ENCODE measurements at regions not wholly inside any gene's neighbourhood (a gene's known extent, or its start where the extent isn't known, plus 50 kb on each side); places are given as distances from the start of the nearest gene placed in this dataset.
"Not testable (repeated sequence)": the region's sequence is repeated elsewhere in the genome, so short reads cannot be mapped to it uniquely, and the experiment has no call there.

DNA sequence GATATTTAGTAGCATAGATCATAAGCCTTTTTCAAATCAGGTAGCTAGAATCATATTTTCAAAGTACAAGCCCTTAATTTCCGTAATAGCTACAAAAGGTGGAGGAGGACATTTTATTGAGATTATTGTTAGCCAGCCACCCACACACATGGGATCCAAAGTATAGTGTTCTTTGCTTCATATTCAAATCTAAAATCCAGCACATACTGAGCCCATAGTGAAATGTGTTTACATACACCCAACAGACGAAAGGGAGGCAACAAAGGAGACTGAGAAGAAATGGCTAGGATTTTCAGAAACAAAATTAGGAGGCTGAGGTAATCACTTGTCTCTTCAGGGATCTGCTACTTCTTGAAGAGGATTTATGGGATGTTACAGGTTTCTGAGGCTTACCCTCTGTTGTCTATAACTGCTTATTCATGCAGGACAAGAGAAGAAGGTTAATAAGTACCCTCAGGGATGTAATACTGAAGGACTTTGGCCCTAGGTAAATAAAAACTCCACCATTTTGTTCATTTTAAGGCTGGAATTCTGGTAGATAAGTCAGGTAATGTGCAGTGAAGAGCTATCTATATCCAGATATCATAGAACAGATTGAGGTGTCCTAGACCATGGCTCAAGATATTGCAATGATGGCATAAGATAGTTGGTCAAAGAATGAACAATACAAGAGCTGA, 182.1 kb downstream of the SPDYE17 start:
- DNase-seq: not testable (repeated sequence)

- DNase-seq: not testable (repeated sequence)
Measured at GRCh38 chr7:76839879-76840278, 192.3 kb downstream of the SPDYE17 start.

DNA sequence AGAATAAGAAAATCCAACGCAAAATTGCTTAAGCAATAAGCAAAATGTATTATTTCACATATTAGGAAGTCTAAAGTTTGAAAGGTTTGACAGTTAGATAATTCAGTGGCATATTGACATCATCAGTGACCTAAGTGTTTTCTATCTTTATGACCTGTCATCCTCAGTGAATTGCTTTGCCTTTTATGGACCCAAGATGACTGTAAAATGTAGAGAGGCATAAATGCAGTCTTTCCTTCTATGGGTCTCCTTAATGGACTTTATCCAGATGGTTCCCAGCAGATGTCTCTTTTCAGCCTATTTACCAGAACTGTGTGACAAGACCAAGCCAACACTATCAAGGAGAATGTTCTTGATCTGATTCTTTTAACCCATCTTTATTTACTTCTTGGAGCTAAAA, 192.9 kb downstream of the SPDYE17 start:
- DNase-seq: not testable (repeated sequence)

DNA sequence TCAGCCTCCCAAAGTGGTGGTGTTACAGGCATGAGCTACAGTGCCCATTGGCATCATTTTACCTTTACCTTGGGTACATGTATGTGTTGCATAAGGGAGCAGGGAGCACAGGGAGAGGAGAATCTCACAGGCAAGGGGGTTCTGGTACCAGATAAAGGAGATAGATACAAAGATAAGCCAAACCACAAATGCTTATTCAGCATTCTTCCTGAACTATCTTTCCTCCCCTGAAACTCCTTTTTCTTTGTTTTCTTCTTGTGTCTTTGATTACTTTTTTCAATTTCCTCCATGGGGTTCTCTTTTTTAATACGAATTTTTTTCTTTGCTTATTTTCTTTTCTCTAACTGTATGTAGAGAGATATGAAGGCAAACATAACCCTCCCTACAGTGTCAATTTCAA, 193.8 kb downstream of the SPDYE17 start:
- not testable (repeated sequence) for DNase-seq

DNA sequence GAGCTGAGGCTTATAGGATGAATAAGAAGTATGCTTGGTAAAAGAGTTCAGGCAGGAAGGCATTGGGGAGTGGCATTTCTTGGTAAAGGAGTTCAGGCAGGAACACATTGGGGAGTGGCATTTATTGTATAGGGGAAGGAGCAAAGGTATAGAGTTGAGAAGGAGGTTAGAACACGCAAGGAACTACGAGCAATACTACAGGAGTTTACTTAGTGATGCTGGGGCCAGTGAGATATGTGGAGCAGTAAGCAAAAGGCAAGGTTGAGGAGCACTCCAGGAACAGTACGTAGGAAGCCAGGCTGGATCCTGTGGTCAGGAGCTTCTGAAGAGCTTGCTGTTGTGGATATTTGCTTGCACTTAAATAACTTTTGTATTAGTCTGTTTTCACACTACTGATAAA, 202.2 kb upstream of the POMZP3 start:
- DNase-seq: not testable (repeated sequence)

- not testable (repeated sequence) for DNase-seq
Measured at GRCh38 chr7:76826181-76826580, 199.1 kb upstream of the POMZP3 start.

DNA sequence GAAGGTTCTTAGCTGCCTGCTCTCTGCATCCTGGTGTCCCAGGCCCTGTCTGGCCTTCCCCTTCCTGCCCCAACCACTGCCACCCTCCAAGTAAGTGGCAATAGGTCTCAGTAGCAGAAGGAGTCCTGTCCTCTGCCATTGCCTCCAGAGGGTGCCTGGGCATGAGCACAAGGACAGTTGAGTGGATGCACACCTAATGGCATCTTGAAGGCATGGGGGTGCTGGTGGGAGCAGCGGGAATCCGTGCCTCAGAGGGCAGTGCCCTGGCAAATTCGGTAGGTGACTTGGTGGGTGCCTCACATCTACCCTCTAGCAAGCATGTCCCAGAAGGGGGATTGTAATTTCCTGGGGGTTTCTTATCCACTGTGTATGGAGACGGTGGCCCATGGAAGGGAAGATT, 182.8 kb upstream of the POMZP3 start:
- DNase-seq: not testable (repeated sequence)

DNA sequence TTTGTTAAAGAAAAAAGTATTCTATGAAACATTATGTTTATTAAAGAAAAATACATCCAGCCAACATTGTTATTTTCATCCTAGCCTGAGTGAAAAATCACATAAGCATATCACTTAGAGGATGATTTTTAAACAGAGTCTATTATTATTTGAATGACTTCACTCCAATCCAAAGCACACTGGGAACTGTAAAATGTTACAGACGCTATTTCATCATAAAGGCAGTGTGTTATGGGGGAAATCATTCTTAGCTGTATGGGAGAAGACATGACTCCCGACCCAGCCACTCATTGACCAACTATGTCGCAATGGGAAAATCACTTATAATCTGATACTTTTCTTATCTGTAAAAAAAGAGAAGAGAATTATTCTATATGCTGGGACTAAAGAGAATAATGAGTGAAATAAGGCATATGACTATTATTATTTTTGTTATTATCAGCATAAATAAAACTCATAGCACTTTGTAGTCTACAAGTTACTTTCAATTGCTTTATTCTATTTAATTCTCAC, 180.6 kb upstream of the POMZP3 start:
- DNase-seq: not testable (repeated sequence)

DNA sequence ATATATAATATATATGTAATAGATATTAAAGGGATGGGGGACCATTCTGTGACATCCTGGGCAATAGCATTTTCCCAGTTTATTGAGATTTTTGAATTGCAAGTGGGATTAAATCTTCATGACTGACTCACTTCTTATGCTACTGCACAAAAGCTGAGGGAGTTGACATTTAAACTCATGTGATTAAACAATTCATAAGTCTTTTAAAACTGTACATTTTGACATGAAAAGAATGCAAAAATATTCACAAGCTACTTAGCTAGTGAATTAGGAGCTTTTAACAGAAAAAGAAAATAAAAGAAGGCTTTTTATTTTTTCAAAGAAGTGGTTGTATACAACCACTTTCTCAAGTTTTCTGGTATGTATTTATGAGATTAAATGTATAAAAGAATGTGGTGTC, 179.4 kb upstream of the POMZP3 start:
- DNase-seq: not testable (repeated sequence)

GRCh38 chr7:76806010-76806409, 178.9 kb upstream of the POMZP3 start:
- not testable (repeated sequence) for DNase-seq

- DNase-seq: not testable (repeated sequence)
Measured at GRCh38 chr7:76805262-76805661, 178.2 kb upstream of the POMZP3 start.

- DNase-seq: not testable (repeated sequence)
Measured at GRCh38 chr7:76797639-76798038, 170.6 kb upstream of the POMZP3 start.

DNA sequence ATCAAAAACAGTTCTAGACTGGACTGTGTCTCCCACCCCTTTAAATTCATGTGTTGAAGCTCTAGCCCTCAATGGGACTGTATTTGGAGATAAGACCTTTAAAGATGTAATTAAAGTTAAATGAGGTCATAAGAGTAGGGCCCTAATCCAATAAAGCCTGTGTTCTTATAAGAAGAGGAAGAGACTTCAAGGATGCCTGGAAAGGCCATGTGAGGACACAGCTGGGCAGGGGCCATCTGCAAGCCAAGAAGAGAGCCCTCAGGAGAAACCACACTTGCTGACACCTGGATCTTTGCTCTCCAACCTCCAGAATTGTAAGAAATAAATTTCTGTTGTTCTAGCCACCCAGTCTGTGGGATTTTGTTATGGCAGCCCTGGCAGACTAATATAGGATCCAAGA, 153.6 kb upstream of the POMZP3 start:
- not testable (repeated sequence) for DNase-seq

GRCh38 chr7:76774279-76774678, 147.2 kb upstream of the POMZP3 start:
- DNase-seq: not testable (repeated sequence)

DNA sequence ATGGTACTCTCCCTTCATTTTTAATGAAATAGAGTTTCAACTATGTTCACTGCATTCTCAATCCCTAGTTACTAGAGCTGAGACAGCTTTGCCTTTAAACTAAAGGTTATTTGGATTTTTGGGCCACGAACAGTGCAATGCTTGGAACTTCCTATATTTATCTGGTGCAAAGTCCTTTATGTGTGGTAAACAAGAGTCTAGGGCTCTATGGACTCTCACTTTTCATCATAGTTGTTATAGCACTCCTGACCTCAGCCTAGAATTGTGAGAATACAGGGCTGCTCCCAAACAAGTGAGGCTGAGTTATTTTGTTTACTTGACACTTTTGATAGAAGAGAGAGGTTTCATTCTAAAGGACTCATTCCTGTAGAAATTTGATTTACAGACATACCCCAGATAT, 144.9 kb upstream of the POMZP3 start:
- not testable (repeated sequence) for DNase-seq

- DNase-seq: not testable (repeated sequence)
Measured at GRCh38 chr7:76763977-76764376, 136.9 kb upstream of the POMZP3 start.

GRCh38 chr7:76760546-76761220, 133.6 kb upstream of the POMZP3 start:
- not testable (repeated sequence) for DNase-seq

DNA sequence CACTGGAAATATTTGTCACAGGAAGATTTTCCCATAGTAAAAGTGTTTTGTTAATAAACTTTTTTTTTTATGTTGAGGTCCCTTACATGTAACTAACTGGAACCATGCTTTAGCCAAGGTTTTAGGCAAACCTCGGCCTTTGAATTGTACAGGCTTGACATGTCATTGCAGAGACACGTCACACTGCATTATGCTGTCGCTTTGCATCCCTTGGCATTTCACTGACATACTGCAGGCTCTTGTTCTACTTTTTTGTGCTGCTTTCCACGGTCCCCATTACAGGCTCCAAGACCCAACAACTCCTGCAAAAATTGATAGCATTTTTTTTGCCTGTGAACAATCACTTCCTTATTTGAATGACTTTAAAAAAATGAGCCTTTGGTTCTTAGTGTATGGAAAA, 112.5 kb upstream of the POMZP3 start:
- DNase-seq: not testable (repeated sequence)

DNA sequence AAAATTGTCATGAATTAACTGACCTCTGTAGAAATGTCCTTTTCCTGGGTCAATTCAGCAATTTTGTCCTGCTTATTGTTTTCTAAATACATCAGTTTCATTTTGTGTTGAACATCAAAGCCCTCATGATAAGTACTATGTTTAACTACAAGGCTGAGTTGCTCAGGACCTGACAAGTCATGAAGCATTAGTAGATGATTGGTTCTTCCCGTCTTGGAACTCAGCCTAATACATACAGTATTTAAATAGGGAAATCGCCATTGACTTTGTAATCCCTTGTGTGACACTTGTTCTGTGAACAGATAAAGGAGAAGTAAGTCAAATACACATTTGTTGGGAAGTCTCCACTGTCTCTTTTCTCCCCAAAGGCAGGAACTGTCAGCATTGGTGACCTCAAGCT, 109.6 kb upstream of the POMZP3 start:
- not testable (repeated sequence) for DNase-seq

- DNase-seq: not testable (repeated sequence)
Measured at GRCh38 chr7:76736091-76736490, 109.0 kb upstream of the POMZP3 start.

GRCh38 chr7:76735668-76736067, 108.6 kb upstream of the POMZP3 start:
- not testable (repeated sequence) for DNase-seq

GRCh38 chr7:76728571-76728974, 101.5 kb upstream of the POMZP3 start:
- not testable (repeated sequence) for DNase-seq

- DNase-seq: not testable (repeated sequence)
Measured at GRCh38 chr7:76723928-76724327, 96.8 kb upstream of the POMZP3 start.

DNA sequence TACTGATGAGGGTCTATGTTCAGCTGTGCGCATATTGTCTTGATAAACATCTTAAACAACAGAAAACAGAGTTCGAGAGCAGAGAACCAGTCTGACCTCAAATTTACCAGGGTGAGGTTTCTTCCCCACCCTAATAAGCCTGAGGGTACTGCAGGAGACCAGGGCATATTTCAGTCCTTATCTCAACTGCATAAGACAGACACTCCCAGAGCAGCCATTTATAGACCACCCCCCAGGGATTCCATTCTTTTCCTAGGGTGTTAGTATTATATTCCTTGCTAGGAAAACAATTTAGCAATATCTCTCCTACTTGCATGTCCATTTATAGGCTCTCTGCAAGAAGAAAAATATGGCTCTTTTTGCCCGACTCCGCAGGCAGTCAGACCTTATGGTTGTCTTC, 89.5 kb upstream of the POMZP3 start:
- not testable (repeated sequence) for DNase-seq
